ENCODE measurements at regions not wholly inside any gene's neighbourhood (a gene's known extent, or its start where the extent isn't known, plus 50 kb on each side); places are given as distances from the start of the nearest gene placed in this dataset.

DNA sequence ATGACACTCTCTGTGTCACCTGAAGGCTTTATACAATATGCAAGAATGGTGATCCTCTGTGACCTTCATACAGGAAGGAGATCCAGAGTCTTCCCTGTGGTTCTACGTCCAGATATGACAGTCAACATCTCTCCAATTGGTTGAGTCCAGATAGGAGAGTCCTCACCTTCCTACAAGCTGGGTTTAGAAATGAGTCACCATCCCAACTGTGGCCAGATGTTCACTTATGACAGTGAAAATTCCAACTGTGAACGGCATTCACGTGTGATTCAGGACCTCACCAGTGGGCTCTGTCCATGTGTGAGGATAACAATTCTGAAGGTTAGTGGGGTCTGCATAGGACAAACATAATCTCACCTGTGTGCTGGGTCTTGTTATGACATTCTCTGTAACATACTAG, 52.5 kb upstream of the ZNF728 start (continued):
- TF ChIP-seq, protein P1, sequence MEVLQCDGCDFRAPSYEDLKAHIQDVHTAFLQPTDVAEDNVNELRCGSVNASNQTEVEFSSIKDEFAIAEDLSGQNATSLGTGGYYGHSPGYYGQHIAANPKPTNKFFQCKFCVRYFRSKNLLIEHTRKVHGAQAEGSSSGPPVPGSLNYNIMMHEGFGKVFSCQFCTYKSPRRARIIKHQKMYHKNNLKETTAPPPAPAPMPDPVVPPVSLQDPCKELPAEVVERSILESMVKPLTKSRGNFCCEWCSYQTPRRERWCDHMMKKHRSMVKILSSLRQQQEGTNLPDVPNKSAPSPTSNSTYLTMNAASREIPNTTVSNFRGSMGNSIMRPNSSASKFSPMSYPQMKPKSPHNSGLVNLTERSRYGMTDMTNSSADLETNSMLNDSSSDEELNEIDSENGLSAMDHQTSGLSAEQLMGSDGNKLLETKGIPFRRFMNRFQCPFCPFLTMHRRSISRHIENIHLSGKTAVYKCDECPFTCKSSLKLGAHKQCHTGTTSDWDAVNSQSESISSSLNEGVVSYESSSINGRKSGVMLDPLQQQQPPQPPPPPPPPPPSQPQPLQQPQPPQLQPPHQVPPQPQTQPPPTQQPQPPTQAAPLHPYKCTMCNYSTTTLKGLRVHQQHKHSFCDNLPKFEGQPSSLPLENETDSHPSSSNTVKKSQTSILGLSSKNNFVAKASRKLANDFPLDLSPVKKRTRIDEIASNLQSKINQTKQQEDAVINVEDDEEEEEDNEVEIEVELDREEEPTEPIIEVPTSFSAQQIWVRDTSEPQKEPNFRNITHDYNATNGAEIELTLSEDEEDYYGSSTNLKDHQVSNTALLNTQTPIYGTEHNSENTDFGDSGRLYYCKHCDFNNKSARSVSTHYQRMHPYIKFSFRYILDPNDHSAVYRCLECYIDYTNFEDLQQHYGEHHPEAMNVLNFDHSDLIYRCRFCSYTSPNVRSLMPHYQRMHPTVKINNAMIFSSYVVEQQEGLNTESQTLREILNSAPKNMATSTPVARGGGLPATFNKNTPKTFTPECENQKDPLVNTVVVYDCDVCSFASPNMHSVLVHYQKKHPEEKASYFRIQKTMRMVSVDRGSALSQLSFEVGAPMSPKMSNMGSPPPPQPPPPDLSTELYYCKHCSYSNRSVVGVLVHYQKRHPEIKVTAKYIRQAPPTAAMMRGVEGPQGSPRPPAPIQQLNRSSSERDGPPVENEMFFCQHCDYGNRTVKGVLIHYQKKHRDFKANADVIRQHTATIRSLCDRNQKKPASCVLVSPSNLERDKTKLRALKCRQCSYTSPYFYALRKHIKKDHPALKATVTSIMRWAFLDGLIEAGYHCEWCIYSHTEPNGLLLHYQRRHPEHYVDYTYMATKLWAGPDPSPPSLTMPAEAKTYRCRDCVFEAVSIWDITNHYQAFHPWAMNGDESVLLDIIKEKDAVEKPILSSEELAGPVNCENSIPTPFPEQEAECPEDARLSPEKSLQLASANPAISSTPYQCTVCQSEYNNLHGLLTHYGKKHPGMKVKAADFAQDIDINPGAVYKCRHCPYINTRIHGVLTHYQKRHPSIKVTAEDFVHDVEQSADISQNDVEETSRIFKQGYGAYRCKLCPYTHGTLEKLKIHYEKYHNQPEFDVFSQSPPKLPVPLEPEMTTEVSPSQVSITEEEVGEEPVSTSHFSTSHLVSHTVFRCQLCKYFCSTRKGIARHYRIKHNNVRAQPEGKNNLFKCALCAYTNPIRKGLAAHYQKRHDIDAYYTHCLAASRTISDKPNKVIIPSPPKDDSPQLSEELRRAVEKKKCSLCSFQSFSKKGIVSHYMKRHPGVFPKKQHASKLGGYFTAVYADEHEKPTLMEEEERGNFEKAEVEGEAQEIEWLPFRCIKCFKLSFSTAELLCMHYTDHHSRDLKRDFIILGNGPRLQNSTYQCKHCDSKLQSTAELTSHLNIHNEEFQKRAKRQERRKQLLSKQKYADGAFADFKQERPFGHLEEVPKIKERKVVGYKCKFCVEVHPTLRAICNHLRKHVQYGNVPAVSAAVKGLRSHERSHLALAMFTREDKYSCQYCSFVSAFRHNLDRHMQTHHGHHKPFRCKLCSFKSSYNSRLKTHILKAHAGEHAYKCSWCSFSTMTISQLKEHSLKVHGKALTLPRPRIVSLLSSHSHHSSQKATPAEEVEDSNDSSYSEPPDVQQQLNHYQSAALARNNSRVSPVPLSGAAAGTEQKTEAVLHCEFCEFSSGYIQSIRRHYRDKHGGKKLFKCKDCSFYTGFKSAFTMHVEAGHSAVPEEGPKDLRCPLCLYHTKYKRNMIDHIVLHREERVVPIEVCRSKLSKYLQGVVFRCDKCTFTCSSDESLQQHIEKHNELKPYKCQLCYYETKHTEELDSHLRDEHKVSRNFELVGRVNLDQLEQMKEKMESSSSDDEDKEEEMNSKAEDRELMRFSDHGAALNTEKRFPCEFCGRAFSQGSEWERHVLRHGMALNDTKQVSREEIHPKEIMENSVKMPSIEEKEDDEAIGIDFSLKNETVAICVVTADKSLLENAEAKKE (CRISPR knock-in tag; IDR thresholded peaks at IDR 0.05): no peak
- no peak for TF ChIP-seq EZH2 (IDR thresholded peaks at IDR 0.05; ENCODE audit: low read depth, unreplicated experiment)
- TF ChIP-seq ZNF331 (CRISPR knock-in tag; IDR thresholded peaks at IDR 0.05; ENCODE audit: low read depth): no peak
- no peak for TF ChIP-seq EZH2phosphoT487 (IDR thresholded peaks at IDR 0.05; ENCODE audit: unreplicated experiment)
- no peak for TF ChIP-seq STAT1 (IDR thresholded peaks at IDR 0.05; ENCODE audit: unreplicated experiment)

DNA sequence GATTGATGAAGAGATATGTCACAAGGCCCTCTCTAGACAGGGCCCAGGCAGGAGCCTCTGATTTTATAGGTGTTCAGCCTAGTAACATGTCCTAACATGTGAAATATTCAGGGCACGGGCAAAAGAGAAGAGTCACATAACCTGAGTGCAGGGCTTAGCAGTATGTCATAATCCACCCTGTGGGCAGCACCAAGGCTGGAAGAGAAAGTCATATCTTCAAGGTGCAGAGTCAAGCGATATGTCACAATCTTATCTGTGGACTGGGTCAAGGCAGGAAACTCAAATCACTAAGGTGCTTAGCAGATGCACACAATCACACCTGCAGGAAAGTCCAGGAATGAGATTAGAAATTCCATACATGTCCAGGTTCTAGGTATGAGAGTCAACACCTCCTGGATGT, 51.5 kb upstream of the ZNF728 start:
- H3K9me3 Mint-ChIP-seq: peaks cover 95% of the 10 kb centered on the region
- TF ChIP-seq ZNF114 (CRISPR knock-in tag; IDR thresholded peaks at IDR 0.05): no peak
- TF ChIP-seq EZH2 (IDR thresholded peaks at IDR 0.05; ENCODE audit: low read depth, unreplicated experiment): no peak
- TF ChIP-seq POLR2AphosphoS5 (IDR thresholded peaks at IDR 0.05; ENCODE audit: low read depth): no peak
- no peak for TF ChIP-seq EZH2phosphoT487 (IDR thresholded peaks at IDR 0.05; ENCODE audit: unreplicated experiment)
- TF ChIP-seq, protein P2, sequence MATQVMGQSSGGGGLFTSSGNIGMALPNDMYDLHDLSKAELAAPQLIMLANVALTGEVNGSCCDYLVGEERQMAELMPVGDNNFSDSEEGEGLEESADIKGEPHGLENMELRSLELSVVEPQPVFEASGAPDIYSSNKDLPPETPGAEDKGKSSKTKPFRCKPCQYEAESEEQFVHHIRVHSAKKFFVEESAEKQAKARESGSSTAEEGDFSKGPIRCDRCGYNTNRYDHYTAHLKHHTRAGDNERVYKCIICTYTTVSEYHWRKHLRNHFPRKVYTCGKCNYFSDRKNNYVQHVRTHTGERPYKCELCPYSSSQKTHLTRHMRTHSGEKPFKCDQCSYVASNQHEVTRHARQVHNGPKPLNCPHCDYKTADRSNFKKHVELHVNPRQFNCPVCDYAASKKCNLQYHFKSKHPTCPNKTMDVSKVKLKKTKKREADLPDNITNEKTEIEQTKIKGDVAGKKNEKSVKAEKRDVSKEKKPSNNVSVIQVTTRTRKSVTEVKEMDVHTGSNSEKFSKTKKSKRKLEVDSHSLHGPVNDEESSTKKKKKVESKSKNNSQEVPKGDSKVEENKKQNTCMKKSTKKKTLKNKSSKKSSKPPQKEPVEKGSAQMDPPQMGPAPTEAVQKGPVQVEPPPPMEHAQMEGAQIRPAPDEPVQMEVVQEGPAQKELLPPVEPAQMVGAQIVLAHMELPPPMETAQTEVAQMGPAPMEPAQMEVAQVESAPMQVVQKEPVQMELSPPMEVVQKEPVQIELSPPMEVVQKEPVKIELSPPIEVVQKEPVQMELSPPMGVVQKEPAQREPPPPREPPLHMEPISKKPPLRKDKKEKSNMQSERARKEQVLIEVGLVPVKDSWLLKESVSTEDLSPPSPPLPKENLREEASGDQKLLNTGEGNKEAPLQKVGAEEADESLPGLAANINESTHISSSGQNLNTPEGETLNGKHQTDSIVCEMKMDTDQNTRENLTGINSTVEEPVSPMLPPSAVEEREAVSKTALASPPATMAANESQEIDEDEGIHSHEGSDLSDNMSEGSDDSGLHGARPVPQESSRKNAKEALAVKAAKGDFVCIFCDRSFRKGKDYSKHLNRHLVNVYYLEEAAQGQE (IDR thresholded peaks at IDR 0.05; ENCODE audit: unreplicated experiment): no peak
- TF ChIP-seq JUNB (IDR thresholded peaks at IDR 0.05; ENCODE audit: unreplicated experiment): no peak
- TF ChIP-seq, protein P3, sequence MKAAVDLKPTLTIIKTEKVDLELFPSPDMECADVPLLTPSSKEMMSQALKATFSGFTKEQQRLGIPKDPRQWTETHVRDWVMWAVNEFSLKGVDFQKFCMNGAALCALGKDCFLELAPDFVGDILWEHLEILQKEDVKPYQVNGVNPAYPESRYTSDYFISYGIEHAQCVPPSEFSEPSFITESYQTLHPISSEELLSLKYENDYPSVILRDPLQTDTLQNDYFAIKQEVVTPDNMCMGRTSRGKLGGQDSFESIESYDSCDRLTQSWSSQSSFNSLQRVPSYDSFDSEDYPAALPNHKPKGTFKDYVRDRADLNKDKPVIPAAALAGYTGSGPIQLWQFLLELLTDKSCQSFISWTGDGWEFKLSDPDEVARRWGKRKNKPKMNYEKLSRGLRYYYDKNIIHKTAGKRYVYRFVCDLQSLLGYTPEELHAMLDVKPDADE (IDR thresholded peaks at IDR 0.05): no peak
- TF ChIP-seq NANOG (IDR thresholded peaks at IDR 0.05; ENCODE audit: borderline replicate concordance): no peak
- no peak for TF ChIP-seq ZNF331 (CRISPR knock-in tag; IDR thresholded peaks at IDR 0.05; ENCODE audit: low read depth)
- TF ChIP-seq, protein P4, sequence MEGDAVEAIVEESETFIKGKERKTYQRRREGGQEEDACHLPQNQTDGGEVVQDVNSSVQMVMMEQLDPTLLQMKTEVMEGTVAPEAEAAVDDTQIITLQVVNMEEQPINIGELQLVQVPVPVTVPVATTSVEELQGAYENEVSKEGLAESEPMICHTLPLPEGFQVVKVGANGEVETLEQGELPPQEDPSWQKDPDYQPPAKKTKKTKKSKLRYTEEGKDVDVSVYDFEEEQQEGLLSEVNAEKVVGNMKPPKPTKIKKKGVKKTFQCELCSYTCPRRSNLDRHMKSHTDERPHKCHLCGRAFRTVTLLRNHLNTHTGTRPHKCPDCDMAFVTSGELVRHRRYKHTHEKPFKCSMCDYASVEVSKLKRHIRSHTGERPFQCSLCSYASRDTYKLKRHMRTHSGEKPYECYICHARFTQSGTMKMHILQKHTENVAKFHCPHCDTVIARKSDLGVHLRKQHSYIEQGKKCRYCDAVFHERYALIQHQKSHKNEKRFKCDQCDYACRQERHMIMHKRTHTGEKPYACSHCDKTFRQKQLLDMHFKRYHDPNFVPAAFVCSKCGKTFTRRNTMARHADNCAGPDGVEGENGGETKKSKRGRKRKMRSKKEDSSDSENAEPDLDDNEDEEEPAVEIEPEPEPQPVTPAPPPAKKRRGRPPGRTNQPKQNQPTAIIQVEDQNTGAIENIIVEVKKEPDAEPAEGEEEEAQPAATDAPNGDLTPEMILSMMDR (conservative IDR thresholded peaks at IDR 0.05; ENCODE audit: low read depth in 2 of 2): no peak
- TF ChIP-seq STAT1 (IDR thresholded peaks at IDR 0.05; ENCODE audit: unreplicated experiment): no peak
- no peak for TF ChIP-seq CREB1 (CRISPR knock-in tag; IDR thresholded peaks at IDR 0.05; ENCODE audit: low read depth)
- Histone ChIP-seq H3K9me2 (ENCODE audit: insufficient read depth) (peaks cover 4% of the 10 kb centered on the region; the same call in 1 of the 2 replicates), H2AFZ (no peak overlapping the region), H3K27ac (ENCODE audit: low read depth) (no peak overlapping the region), H4K20me1 (replicated peaks; ENCODE audit: insufficient read depth) (no peaks in the 10 kb centered on the region), H3K27me3 (ENCODE audit: insufficient read depth) (no peaks in the 10 kb centered on the region), H3K36me3 (ENCODE audit: insufficient read depth) (no peaks in the 10 kb centered on the region), H3K79me2 (replicated peaks; ENCODE audit: insufficient read depth) (no peaks in the 10 kb centered on the region), H3F3A (replicated peaks; ENCODE audit: low read depth) (no peaks in the 10 kb centered on the region), H3K4me1 (ENCODE audit: insufficient read depth) (no peaks in the 10 kb centered on the region), H3K4me3 (no peak overlapping the region), H3K4me2 (no peak overlapping the region)
- no peaks in the 10 kb centered on the region for H3K27me3 Mint-ChIP-seq (ENCODE audit: insufficient read depth, low read depth, poor library complexity)
- DNase-seq (ENCODE audit: low spot score): no peak
- H3K27ac Mint-ChIP-seq: no peak overlapping the region
- no peak overlapping the region for H3K4me3 Mint-ChIP-seq
- no peaks in the 10 kb centered on the region for H3K4me1 Mint-ChIP-seq
- ATAC-seq: no peak
- H3K36me3 Mint-ChIP-seq (ENCODE audit: low read depth): peaks cover 31% of the 10 kb centered on the region

Measured in GM23338 (cell line).